HG03460 (cell line): ENCODE measurements at regions not wholly inside any gene's neighbourhood (a gene's known extent, or its start where the extent isn't known, plus 50 kb on each side); places are given as distances from the start of the nearest gene placed in this dataset.

Source experiments
- ATAC-seq: cut with Tn5 transposase; IDR thresholded peaks from one replicate; pipeline ENCODE4 v1.9.1; 2021; ENCODE audit not compliant: unreplicated experiment

DNA sequence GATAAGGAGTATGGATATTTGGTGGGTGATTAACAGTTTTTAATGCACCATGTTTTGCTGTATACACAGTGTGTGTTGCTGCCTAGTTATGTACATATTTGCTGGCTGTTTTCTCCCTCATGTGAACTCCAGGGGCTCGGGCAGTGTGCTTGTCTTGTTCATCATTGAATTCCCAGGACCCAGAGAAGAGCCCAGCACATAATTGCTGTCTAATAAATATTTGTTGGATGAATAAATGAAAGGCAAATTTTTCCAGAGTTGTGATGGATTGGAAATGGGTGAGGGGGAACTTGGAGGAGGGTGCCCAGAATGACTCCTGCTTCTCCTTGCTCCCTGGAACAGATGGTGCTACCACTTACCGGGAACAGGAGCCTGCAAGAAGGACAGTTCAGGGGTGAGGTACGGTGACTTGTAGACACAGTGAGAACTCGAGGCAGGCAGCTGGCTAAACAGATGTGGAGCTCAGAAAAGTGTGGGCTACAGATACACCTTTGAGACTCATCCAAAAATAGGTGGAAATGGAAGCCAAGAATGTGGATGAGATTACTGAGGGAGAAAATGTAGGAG lies 586.8 kb upstream of the MGMT start:
- ATAC-seq: no peak

DNA sequence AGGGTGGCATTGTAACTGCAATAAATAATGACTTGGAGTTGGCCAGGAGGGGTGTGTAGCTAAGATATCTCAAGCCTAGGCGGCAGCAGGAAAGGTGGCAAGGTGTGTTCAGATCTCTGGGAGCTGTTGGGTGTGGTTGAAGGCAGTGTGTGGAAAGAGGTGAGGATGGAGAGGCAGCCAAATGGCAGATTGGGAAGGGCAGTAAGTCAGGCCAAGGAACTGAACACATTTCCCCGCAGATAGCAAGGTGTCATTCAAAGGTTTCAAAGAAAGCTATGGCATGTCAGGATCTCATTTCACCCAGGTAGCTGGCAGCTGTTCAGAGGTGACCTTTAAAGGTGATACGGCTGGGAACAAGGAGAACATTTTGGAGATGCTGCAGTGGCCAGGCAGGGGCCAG lies 586.0 kb upstream of the MGMT start:
- ATAC-seq: no peak

DNA sequence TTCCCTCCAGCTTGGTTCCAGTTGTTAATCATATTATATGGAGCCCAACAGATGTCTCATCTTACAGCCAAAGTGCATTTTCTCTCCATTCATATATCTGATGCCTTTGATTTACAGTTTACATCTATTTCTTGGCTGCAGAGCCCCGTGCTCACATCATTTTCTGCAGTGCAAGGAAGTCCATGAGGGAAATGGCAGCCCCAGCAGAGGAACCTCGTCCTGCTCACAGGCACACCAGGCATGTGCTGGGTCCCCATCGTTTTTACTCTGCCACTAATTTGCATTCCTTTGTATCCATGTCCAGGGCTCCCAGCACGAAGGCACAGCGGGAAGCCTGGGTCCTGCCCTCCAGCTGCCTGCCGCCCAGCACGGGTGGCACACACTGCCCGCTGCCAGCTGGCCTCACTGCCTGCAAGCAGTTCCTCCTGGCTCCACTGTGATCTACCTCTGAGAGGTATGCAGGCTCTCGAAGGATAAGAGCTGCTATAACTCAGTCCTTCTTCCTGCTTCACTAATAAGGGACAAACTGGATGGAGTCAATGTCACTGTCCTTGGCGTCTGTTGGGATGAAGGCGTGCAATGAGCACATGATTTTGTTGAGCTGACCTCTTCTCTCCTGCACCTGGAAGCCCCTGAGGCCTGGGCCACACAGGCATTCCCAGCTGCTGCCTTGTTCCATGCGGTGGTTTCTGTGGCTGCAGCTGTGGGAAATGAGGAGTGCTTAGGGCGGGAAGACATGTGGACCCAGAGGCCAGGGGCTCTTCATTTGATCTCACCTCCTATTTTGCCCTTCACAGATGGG lies 583.6 kb upstream of the MGMT start:
- ATAC-seq: no peak

DNA sequence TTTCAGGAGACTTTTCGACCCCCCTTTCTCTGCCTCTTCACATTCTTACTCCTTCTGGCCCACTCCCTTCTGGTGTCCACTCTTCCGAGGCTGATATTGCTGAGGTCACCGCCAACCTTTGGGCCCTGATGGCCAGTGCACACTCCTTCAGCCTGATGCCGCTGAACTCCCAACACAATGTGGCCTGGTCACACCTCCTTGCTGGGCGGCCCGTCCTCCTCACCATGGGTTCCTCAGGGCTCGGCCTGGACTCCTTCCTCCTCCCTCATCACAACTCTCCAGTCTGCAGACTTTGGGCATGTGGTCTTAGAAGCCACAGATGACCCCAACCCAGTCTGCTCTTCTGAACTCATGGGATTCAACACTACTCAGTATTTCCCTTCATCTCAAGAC lies 583.0 kb upstream of the MGMT start:
- ATAC-seq: no peak

DNA sequence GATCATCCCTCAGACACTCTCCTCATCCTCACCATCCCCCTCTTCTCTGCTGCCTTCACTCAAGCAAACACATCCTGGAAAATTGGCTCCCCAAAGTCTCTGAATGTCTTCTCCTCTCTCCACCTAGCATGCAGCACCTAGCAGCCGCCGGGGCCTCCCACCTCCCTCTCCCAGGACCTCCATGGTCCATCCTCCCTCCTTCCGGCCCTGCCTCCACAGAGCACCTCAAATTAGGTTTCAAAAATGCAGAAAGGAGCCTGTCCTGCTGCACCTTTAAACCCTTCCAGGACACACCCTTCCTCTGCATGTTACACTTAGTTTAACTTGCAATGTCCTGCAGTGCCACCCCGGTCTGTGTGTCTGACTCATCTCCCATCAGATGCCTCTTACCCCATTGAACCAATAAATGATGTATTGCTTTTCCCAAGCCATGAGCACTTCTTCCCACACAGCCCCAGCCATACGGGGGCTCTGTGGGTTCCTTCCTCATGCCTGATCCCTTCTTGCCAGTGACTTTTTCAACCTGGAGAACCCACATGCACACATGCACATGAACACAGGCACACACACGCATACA lies 582.5 kb upstream of the MGMT start:
- ATAC-seq: no peak

DNA sequence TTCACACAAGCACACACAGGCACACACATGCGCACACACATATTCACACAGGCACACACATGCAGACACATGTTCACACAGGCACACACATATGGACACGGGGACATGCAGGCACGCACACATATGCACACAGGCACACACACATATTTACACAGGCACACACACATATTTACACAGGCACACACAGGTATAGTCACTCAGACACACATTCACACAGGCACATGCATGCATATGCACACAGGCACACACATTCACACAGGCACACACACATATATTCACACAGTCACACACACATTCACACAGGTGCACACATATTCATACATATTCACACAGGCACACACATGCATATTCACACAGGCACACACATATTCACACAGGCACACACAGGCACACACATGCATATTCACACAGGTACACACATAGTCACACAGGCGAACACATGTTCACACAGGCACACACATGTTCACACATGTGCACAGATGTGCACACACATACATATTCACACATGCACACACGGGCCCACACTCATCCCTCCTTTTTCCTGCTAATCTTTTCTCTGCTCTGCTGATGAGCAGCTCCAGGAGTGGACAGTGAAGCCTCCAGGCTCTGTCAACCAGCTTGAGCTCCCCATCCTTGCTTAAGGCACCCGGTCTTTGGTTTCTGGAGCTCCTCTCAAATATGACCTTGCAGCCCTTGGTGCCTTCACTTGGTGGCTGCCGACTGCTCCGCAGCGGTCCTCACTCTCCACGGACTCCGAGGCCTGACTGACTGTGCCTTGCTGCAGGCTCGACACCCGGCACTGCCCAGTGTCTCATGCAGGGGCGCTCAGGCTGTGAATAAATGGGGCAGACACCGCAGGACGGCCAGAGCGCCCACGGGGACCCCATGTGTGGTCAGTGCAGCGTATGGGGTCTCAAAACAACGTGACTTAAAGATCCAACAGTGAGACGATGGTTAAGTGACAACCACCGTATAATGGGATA lies 581.2 kb upstream of the MGMT start:
- ATAC-seq: no peak

DNA sequence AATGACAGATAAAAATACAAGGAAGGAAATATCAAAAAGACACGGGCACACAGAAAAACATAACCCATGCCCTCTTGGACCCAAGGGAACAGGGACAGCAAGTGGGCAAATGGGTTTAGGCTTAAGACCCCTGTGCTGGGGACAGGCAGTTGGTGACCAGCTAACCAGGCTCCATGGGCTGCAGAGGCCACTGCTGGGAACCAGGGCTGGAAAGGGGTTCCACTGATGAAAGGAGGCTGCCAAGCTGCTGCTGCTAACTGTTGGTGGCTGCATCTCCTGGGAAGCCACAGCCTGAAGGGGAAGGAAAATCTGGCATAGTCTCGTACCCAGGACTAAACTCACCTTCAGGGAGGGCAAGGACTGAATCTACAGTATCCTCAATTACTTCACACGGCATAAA lies 579.2 kb upstream of the MGMT start:
- ATAC-seq: no peak

DNA sequence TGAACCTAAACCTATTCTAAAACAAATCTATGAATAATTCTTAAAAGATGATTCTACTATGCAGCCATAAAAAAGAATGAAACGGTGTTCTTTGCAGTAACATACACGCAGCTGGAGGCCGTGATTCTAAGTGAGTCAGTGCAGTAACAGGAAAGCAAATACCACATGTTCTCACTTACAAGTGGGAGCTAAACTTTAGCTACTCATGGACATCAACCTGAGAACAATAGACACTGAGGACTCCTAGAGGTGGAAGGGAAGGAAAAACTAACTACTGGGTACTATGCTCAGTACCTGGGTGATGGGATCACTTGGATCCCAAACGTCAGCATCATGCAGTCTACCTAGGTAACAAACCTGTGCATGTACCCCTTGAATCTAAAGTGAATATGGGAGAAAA lies 575.0 kb upstream of the MGMT start:
- no peak for ATAC-seq

DNA sequence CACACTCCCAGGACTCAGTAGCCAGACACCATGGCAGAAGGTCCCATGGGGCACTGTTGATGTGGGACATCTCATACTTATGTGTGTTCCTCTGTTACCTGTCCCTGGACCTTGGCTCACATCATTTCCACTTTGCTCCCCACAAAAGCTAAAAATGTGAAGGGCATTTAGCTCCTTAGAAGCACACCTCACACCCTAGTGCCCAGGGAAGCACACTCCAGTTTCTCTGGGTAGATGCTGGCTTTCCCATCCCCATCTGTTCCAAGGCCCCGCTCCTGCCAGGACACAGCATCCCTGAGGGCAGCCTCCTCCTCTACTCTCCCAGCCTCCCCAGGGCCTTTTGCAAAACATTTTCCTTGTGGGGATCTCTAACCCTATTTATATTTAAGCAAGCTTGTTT lies 572.4 kb upstream of the MGMT start:
- ATAC-seq: no peak

DNA sequence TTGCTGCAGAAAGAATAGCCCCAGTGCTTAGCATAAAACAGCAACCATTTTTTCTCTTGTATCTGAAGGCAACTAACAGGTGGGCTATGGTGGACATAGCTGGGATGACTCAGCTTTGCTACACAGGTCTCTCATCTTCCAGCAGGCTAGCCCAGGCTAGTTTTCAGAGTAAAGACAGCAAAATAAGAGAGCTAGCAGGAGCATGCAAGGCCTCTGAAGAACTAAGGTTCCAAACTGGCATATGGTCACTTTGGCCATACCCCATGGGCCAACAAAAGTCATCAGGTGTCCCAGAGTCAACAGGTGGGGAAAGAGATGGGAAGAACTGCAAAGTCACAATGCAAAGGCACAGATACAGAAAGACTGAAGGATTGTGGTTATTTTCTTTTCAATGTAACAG lies 571.6 kb upstream of the MGMT start:
- no peak for ATAC-seq

DNA sequence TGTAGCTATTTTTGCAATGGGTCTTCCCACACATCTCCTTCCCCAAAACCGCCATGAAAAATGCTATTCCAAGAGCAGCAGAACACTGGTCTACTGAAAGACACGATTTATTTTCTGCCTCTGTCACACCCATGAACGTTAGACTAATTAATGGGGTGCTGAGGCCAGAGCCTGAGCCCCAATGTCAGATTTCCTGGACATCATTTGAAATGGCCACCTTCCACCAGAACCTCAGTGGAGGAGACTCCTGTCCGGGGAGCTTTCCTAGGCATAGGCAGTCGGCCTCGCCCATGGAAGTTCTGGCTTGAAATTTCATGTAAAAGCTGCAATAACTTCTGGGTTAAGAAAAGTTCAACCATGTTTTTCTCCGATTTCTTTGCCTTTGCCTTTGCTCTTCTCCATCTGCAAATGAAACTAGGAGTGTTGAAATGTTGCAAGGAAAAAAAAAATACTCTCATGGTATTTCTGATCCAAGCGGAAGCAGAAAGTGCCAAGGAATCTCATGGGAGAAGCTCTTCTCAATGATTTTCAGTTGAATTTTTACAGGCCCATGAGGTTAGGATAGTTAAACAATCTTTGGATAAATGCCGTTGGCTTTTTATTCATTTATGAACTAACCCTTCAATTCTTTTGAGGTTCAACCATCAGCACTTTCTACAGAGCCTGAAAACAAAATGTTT lies 570.8 kb upstream of the MGMT start:
- no peak for ATAC-seq

DNA sequence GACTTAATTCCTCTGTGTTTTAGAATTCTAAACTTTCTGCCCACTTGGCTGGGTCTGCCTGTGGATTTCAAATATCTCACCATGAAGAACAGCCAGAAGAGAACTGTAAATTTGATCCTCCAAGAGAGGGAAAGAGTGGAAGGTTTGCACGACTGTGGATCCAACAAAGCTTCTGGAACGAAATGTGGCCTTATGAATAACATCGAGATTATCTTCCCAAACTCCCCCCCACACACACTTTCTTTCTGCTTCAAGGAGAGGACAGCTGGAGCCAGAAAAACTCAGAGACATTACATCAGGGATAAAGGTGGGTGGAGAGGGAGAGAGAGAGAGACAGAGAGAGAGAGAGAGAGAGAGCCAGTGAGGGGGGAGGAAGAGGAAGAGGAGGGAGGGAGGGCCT lies 570.1 kb upstream of the MGMT start:
- no peak for ATAC-seq

DNA sequence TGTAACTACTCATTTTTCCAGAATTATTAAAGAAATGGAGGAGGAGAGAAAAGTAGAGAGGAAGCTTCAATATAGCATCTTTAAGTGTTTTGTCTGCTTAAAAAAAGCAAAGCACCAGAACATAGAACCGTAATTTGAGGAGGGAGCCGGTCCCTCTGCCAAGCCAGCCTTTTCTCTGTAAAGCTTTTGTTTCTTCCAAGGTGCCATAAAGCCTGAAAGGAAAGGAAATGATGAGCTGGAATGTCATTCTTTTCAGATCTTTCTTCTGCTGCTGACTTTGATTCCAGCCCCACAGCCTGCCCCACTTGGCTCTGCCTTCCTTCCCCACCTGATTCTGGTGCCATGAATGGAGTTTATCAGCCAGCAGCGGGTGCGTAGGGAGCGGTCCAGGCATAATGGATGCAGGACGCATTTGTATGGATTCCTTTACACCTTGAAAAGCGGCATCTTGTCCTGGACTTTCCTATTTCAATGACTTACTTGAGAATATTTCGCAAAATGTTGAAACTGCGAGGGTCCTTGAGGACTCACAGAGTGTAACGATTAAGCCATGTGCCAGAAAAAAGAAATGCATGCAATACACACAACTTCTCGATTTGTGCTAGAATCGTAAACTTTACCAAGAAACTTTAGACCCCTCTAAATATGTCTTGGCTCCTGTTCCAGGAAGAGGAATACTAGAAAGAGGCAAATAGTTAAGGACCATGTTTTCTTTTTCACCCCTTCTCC lies 569.5 kb upstream of the MGMT start:
- ATAC-seq: no peak

DNA sequence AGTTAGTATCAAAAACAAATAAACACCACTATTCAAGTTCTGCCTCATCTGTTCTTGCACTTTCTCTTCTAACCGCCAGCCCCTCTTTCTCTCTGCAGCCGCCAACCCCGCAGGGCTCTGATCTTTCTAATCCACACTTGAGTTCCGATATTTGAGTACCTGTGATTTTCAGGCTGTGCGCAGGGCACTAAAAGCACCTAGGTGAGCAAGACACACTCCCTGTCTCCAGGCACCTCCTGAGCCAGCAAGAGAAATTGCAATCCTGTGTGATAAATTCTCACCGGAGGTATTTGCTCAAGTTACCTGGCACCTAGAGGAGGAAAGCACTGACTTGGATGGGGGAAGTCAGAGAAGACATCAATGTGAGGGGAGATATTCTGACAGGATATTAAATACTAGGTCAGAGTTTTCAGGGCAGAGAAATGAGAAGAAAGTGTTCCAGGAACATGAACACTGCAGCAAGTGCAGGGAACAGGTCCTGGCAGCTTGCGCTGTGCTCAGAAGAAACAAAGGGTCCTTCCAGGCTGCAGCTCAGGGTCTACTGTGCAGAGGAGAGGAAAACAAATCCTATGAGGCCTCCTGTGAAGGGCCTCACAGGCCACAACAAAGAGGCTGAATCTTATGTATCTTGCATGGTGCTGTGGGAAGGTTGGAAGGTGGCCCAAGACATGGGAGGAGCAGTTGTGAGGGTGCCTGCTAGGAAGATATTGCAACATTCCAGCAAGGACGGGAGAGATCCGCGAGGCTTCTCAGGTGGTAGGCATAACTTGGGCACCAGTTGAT lies 568.7 kb upstream of the MGMT start:
- ATAC-seq: no peak

DNA sequence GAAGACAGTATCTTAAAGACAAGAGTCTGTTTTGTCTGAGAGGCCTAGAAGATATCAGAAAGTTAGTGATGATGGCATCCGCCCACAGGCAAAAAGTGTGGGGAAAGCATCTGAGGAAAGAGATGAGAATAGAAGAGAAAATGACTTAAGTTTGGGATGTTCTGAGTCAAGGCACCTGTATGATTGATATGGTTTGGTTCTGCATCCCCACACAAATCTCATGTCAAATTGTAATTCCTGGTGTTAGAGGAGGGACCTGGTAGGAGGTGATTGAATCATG lies 568.2 kb upstream of the MGMT start:
- ATAC-seq: no peak

DNA sequence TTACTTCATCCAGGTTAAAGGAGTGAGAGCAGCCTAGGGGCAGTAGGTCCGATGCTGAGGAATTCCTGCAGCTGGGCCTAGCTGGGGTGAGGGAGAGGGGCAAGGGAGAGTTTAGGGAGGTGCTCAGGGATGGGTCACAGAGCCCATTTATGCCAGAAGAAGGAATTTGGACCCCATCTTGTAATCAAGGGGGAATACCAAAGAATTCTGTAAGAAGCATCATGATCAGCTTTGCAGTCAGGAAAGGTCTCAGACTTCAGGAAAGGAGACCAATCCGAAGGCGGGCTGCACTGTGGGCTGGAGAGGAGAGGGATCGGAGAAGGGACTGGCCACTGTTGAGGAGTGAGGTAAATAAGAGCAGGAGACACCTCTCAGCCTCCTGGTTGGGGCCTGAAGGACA lies 566.6 kb upstream of the MGMT start:
- no peak for ATAC-seq

DNA sequence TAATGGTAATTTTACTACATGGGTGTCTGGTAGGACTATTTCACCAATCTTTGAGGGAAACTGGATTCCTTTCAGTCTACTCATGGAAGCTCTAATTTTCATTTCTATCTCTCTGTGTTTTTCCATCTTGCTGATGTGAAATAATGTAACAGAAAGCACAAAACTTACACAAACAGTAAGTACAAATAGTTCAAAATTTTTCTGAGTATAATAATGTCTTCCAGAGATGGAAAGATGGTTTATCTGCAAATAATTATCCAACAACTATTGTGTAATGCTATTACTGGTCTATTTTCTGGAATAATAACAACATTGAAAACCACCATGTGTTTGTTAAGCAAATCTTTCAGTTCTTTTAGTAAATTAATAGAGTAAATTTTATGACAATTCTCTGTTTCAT lies 565.8 kb upstream of the MGMT start:
- ATAC-seq: no peak

DNA sequence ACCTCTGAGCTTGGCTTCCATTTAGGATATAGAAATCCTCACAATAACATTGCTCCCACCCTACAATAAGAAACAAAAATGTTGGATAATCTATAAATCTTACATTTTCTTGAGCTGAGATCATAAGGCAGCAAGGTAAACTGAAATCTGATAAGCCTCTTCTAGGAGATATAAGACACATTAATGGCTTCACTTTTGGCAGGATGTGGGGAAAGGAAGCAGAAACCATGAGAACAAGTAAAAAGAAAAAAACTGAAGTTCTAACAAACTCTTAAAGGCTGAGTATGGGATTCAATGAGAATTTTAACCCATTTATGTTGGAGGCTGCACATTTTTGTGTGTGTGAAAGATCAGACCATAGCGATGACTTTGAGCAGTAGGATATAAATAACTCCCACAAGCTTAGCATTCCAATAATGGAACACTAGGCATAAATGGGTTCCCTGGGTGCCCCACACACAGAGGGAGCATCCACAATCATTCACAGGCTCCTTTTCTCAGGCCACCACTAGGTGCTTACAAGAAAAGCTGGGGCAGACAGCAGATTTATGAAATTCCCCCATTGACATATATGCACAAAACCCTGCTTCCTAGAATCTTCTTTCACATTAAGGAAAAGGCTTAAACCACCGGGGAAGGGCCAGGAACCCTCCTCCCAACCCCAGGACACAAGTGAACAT lies 564.9 kb upstream of the MGMT start:
- no peak for ATAC-seq
